Uterus (tissue), 3 donors: ENCODE measurements at regions not wholly inside any gene's neighbourhood (a gene's known extent, or its start where the extent isn't known, plus 50 kb on each side); places are given as distances from the start of the nearest gene placed in this dataset.

Experiments used
- DNase-seq, 2 donors: peaks; one replicate each; pipeline ENCODE4 v3.0.0-alpha.2; 2019 to 2020
- H3K27ac ChIP-seq, 2 donors: fragments of 200-600 bp; sonication (generic); 1 replicate in 1 of 2; 2 replicates in 1 of 2; pipeline ENCODE4 v1.5.1; 2016 to 2018
- H3K27me3 ChIP-seq, 2 donors: fragments of 200-600 bp; sonication (generic); one replicate each; pipeline ENCODE4 v1.5.1; 2018 to 2019; ENCODE audit warnings: control low read depth in 1 of 2
- H3K36me3 ChIP-seq, 2 donors: fragments of 200-600 bp; sonication (generic); one replicate each; pipeline ENCODE4 v1.5.1; 2019; ENCODE audit warnings: control low read depth in 1 of 2
- H3K4me1 ChIP-seq, 2 donors: fragments of 200-600 bp; sonication (generic); one replicate each; pipeline ENCODE4 v1.5.1; 2018 to 2019; ENCODE audit warnings: control low read depth in 1 of 2
- H3K4me3 ChIP-seq, 2 donors: fragments of 200-600 bp; sonication (generic); 1 replicate in 1 of 2; 2 replicates in 1 of 2; pipeline ENCODE4 v1.5.1; 2018 to 2019; ENCODE audit warnings: mild to moderate bottlenecking in 1 of 2
- H3K9me3 ChIP-seq, 2 donors: fragments of 200-600 bp; sonication (generic); one replicate each; pipeline ENCODE4 v1.5.1; 2019; ENCODE audit warnings: control low read depth in 1 of 2
- CTCF ChIP-seq, 4 experiments: fragments of 200-600 bp in 2 of 4; fragments of 450-650 bp in 2 of 4; sonication (generic) in 2 of 4; IDR thresholded peaks; one replicate each; pipeline ENCODE4 v1.5.1; 2016 to 2019; ENCODE audit warnings: antibody characterized with exemption in 4 of 4, mild to moderate bottlenecking in 2 of 4, moderate library complexity in 1 of 4
- POLR2A ChIP-seq, 2 donors: fragments of 450-650 bp; IDR thresholded peaks; one replicate each; pipeline ENCODE4 v1.6.1; 2016; ENCODE audit warnings: antibody characterized with exemption in 2 of 2, mild to moderate bottlenecking in 1 of 2, moderate library complexity in 1 of 2
- intact Hi-C: fragments of 100-400 bp; cut with DNase I; formaldehyde crosslinking; loops from one replicate; pipeline ENCODE4 v1.15.1; 2023; ENCODE audit warnings: low total_unique reads
- donor health status: DM: yes; HTN: yes; CAD: no.

DNA sequence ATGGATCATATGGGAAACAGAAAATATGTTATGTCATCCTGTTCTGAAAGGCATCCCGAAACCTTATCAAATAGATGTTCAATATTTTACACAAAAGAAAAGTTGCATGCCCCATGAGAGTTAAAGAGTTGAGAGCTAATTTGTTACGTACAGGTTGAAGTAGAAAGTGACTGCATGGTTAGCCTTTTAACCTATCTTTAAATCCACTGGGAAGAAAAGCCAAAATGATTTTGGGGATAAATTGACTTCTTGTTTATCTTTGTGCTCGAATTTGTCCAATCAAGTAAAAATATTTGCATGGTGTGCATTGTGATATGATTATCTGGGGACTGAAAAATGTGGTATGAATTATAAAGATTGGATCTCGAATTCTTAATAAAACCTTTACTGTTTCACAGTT is 230.1 kb downstream of the POSTN start:
- no peak for DNase-seq
- Histone ChIP-seq H3K27me3 (no peaks in the 10 kb centered on the region), H3K27ac (no peak overlapping the region), H3K36me3 (no peaks in the 10 kb centered on the region), H3K9me3 (no peaks in the 10 kb centered on the region), H3K4me3 (no peak overlapping the region), H3K4me1 (no peaks in the 10 kb centered on the region)
- TF ChIP-seq POLR2A (IDR thresholded peaks at IDR 0.05), result no peak
- TF ChIP-seq CTCF (IDR thresholded peaks at IDR 0.05), result no peak
- intact Hi-C loops, result no loop called here

GRCh38 chr13:37366044-37366770 is 232.4 kb downstream of the POSTN start:
- no peak for DNase-seq
- H3K27me3 ChIP-seq, result no peaks in the 10 kb centered on the region
- H3K36me3 ChIP-seq, result no peaks in the 10 kb centered on the region
- no peak overlapping the region for H3K4me3 ChIP-seq
- no peaks in the 10 kb centered on the region for H3K9me3 ChIP-seq
- no peak for TF ChIP-seq CTCF (IDR thresholded peaks at IDR 0.05)
- no peak for TF ChIP-seq POLR2A (IDR thresholded peaks at IDR 0.05)
- no peak overlapping the region for H3K27ac ChIP-seq
- H3K4me1 ChIP-seq, result no peaks in the 10 kb centered on the region
- intact Hi-C loops, result no loop called here

DNA sequence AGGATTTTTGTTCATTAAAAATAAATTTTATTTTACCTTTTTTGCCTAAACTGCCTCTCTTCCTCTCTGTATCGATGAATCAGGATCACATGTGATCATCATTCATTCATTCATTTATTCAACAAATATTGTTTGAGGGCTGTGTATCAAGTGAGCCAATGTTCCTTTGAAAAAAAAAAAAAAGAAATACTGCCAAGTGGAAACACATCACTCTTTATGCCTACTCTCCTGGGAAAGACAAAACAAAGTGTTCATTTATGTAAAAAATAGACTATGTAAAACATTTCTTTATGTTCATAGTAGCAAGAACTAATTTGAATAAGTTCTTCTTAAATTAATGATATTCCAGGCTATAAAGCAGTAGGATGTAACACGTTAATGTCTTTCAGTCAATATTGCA is 233.1 kb downstream of the POSTN start:
- no peak for TF ChIP-seq POLR2A (IDR thresholded peaks at IDR 0.05)
- TF ChIP-seq CTCF (IDR thresholded peaks at IDR 0.05), result no peak
- intact Hi-C loops, result no loop called here
- Histone ChIP-seq H3K4me1 (no peaks in the 10 kb centered on the region), H3K9me3 (no peaks in the 10 kb centered on the region), H3K27ac (no peak overlapping the region), H3K4me3 (no peak overlapping the region), H3K27me3 (no peaks in the 10 kb centered on the region), H3K36me3 (no peaks in the 10 kb centered on the region)
- no peak for DNase-seq

DNA sequence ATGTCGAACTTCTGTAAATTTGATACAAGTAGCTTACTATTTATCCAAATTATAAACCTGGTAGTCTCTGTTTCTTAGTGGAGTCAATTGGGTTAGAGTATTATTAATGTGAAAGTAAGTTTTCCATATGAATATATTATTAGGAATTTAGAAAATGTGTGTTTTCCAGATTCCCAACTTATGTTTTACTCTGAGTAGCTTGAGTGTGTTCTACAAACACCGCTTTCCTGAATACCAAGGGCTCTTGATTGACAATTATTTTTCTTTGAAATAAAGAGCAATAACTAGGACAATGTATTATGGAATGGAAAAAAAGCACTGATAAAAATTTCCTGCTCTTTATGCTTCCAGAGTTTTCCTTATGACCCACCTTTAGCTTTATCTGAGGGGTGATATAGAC is 233.6 kb downstream of the POSTN start:
- intact Hi-C loops, result no loop called here

GRCh38 chr13:37364007-37364406 is 234.6 kb downstream of the POSTN start:
- intact Hi-C loops, result no loop called here
- H3K4me3 ChIP-seq, result no peak overlapping the region
- no peaks in the 10 kb centered on the region for H3K9me3 ChIP-seq
- no peak overlapping the region for H3K27ac ChIP-seq
- TF ChIP-seq CTCF (IDR thresholded peaks at IDR 0.05), result no peak
- no peak for TF ChIP-seq POLR2A (IDR thresholded peaks at IDR 0.05)
- no peak for DNase-seq
- H3K4me1 ChIP-seq, result no peaks in the 10 kb centered on the region
- H3K27me3 ChIP-seq, result no peaks in the 10 kb centered on the region
- H3K36me3 ChIP-seq, result no peaks in the 10 kb centered on the region

More for the DNA sequence above, 233.6 kb downstream of the POSTN start:
- no peaks in the 10 kb centered on the region for H3K9me3 ChIP-seq
- DNase-seq, result no peak
- no peaks in the 10 kb centered on the region for H3K4me1 ChIP-seq
- TF ChIP-seq POLR2A (IDR thresholded peaks at IDR 0.05) (no peak), CTCF (IDR thresholded peaks at IDR 0.05) (no peak)
- no peaks in the 10 kb centered on the region for H3K27me3 ChIP-seq
- H3K36me3 ChIP-seq, result no peaks in the 10 kb centered on the region
- no peak overlapping the region for H3K27ac ChIP-seq
- no peak overlapping the region for H3K4me3 ChIP-seq
